Common myeloid progenitor, CD34-positive (primary cell): ENCODE measurements at regions not wholly inside any gene's neighbourhood (a gene's known extent, or its start where the extent isn't known, plus 50 kb on each side); places are given as distances from the start of the nearest gene placed in this dataset.
"Not testable (repeated sequence)": the region's sequence is repeated elsewhere in the genome, so short reads cannot be mapped to it uniquely, and the experiment has no call there.

Experiments
- CTCF ChIA-PET: fragments of 350-600 bp; sonication (Branson Sonifier 250); formaldehyde crosslinking; loops from one replicate; lab custom pipeline; 2021; ENCODE audit warnings: antibody characterized with exemption; lab: Charles Lee
- POLR2A ChIA-PET: fragments of 350-600 bp; sonication (Branson Sonifier 250); formaldehyde crosslinking; loops from one replicate; lab custom pipeline; 2021; ENCODE audit warnings: antibody characterized with exemption; lab: Charles Lee
- DNase-seq, 3 donors: peaks; one replicate each; pipeline versions ENCODE4 v3.0.0 to v3.0.0-alpha.2; 2013
- H3K27ac ChIP-seq, 2 experiments: 1 replicate in 1 of 2; 2 replicates in 1 of 2; pipeline ENCODE4 v1.7.0; 2013; ENCODE audit warnings: inconsistent platforms in 2 of 2, low read length in 2 of 2, mild to moderate bottlenecking in 2 of 2, low read depth in 1 of 2, moderate library complexity in 1 of 2; ENCODE audit not compliant: severe bottlenecking in 2 of 2, insufficient read depth in 1 of 2, poor library complexity in 1 of 2
- H3K27me3 ChIP-seq, 5 experiments: replicated peaks in 2 of 5; 1 replicate in 3 of 5; 2 replicates in 2 of 5; pipeline versions ENCODE4 v1.6.1 to v1.7.0; 2013; ENCODE audit warnings: low read length in 4 of 5, mild to moderate bottlenecking in 2 of 5, moderate library complexity in 2 of 5, inconsistent platforms in 1 of 5; ENCODE audit not compliant: insufficient read depth in 5 of 5, control insufficient read depth in 4 of 5
- H3K36me3 ChIP-seq, 4 experiments: 1 replicate in 2 of 4; 2 replicates in 2 of 4; pipeline versions ENCODE4 v1.6.1 to v1.7.0; 2013; ENCODE audit warnings: low read length in 3 of 4, control low read depth in 1 of 4, mild to moderate bottlenecking in 1 of 4; ENCODE audit not compliant: control insufficient read depth in 4 of 4, insufficient read depth in 4 of 4
- H3K4me1 ChIP-seq, 4 experiments: 1 replicate in 3 of 4; 2 replicates in 1 of 4; pipeline versions ENCODE4 v1.6.1 to v1.7.1; 2013; ENCODE audit warnings: low read length in 3 of 4, mild to moderate bottlenecking in 3 of 4, control low read depth in 1 of 4, inconsistent platforms in 1 of 4, moderate library complexity in 1 of 4; ENCODE audit not compliant: control insufficient read depth in 4 of 4, insufficient read depth in 4 of 4; ENCODE audit errors: control extremely low read depth in 1 of 4
- H3K4me3 ChIP-seq, 7 experiments: 1 replicate in 4 of 7; 2 replicates in 3 of 7; pipeline versions ENCODE4 v1.5.1 to v1.7.0; 2013; ENCODE audit warnings: mild to moderate bottlenecking in 7 of 7, low read length in 6 of 7, moderate library complexity in 6 of 7, inconsistent platforms in 2 of 7, low read depth in 2 of 7, control low read depth in 1 of 7; ENCODE audit not compliant: insufficient read depth in 4 of 7, control insufficient read depth in 1 of 7; ENCODE audit errors: extremely low read depth in 1 of 7
- H3K9me3 ChIP-seq, 5 experiments: 1 replicate in 4 of 5; 2 replicates in 1 of 5; pipeline versions ENCODE4 v1.6.1 to v1.7.1; 2013; ENCODE audit warnings: low read length in 4 of 5, mild to moderate bottlenecking in 2 of 5, inconsistent platforms in 1 of 5, low read depth in 1 of 5, moderate library complexity in 1 of 5; ENCODE audit not compliant: control insufficient read depth in 4 of 5, insufficient read depth in 2 of 5; ENCODE audit errors: control extremely low read depth in 1 of 5
- WGBS: methylation state at CpG from one replicate; pipeline ENCODE4 v1.1.5; 2013; ENCODE audit not compliant: insufficient coverage; 5-methylcytosine and 5-hydroxymethylcytosine counted together

GRCh38 chr16:63633706-63634445 is 1488.0 kb downstream of the CDH11 start:
- DNase-seq, CTCF ChIA-PET, H3K4me1 ChIP-seq, H3K27me3 ChIP-seq, H3K27ac ChIP-seq, H3K9me3 ChIP-seq, H3K36me3 ChIP-seq, H3K4me3 ChIP-seq: not testable (repeated sequence)
- POLR2A ChIA-PET = interaction anchor here (0.6 kb wide), 1 partner anchor 911 kb away, joined by 3 read pairs; no protein-coding TSS in a partner anchor
- 97% methylated on average over 6 of the region's 10 CpGs for WGBS

GRCh38 chr16:63629272-63629671 is 1492.6 kb downstream of the CDH11 start:
- Histone ChIP-seq H3K36me3 (no peaks in the 10 kb centered on the region), H3K27me3 (no peaks in the 10 kb centered on the region), H3K4me3 (no peak overlapping the region), H3K9me3 (no peaks in the 10 kb centered on the region), H3K27ac (no peak overlapping the region), H3K4me1 (no peaks in the 10 kb centered on the region)
- POLR2A ChIA-PET = no interaction called here
- CTCF ChIA-PET = no interaction called here
- no peak for DNase-seq

- ChIA-PET CTCF (no interaction called here), POLR2A (no interaction called here)
These were observed 1493.1 kb downstream of the CDH11 start for GRCh38 chr16:63628812-63629211.

GRCh38 chr16:63625126-63625525 is 1496.7 kb downstream of the CDH11 start:
- no CpG with 5 or more reads among the region's 1 CpG for WGBS
- H3K4me3 ChIP-seq = no peak overlapping the region
- POLR2A ChIA-PET = no interaction called here

More at GRCh38 chr16:63628812-63629211, 1493.1 kb downstream of the CDH11 start:
- no peak overlapping the region for H3K27ac ChIP-seq
- H3K4me3 ChIP-seq = no peak overlapping the region
- no peaks in the 10 kb centered on the region for H3K9me3 ChIP-seq
- no peak for DNase-seq
- no peaks in the 10 kb centered on the region for H3K4me1 ChIP-seq
- no peaks in the 10 kb centered on the region for H3K36me3 ChIP-seq
- H3K27me3 ChIP-seq = no peaks in the 10 kb centered on the region

GRCh38 chr16:63623551-63624039 is 1498.3 kb downstream of the CDH11 start:
- no peaks in the 10 kb centered on the region for H3K4me1 ChIP-seq
- WGBS = 100% methylated on average over 1 of the region's 4 CpGs
- ChIA-PET POLR2A (no interaction called here), CTCF (no interaction called here)
- peaks cover 0 to under 1% (median 0%) of the 10 kb centered on the region in 5 experiments for H3K27me3 ChIP-seq
- H3K27ac ChIP-seq = no peak overlapping the region
- no peak overlapping the region for H3K4me3 ChIP-seq
- DNase-seq = no peak
- H3K36me3 ChIP-seq = no peaks in the 10 kb centered on the region
- peaks cover 0 to 1% (median 0%) of the 10 kb centered on the region in 5 experiments for H3K9me3 ChIP-seq

More at GRCh38 chr16:63625126-63625525, 1496.7 kb downstream of the CDH11 start:
- Histone ChIP-seq H3K9me3 (peaks cover 0 to 1% (median 0%) of the 10 kb centered on the region in 5 experiments), H3K27ac (no peak overlapping the region), H3K27me3 (no peaks in the 10 kb centered on the region), H3K36me3 (no peaks in the 10 kb centered on the region), H3K4me1 (no peaks in the 10 kb centered on the region)
- DNase-seq = no peak
- CTCF ChIA-PET = no interaction called here

- no peak overlapping the region for H3K27ac ChIP-seq
- H3K9me3 ChIP-seq = peaks cover 0 to 2% (median 0%) of the 10 kb centered on the region in 5 experiments
- no CpG with 5 or more reads among the region's 3 CpGs for WGBS
- ChIA-PET CTCF (no interaction called here), POLR2A (no interaction called here)
- no peaks in the 10 kb centered on the region for H3K4me1 ChIP-seq
- peaks cover 0 to 10% (median 6%) of the 10 kb centered on the region in 5 experiments for H3K27me3 ChIP-seq
- DNase-seq = no peak
- no peaks in the 10 kb centered on the region for H3K36me3 ChIP-seq
- H3K4me3 ChIP-seq = no peak overlapping the region
These were observed 1502.9 kb downstream of the CDH11 start for GRCh38 chr16:63618896-63619485.
